A549 (cell line): ENCODE measurements at regions not wholly inside any gene's neighbourhood (a gene's known extent, or its start where the extent isn't known, plus 50 kb on each side); places are given as distances from the start of the nearest gene placed in this dataset.

Source experiments
- ATAC-seq, 2 experiments: fragments of 200-7000 bp in 1 of 2; fragments of >200 bp in 1 of 2; cut with Nextera tagmentation in 1 of 2; cut with Tn5 transposase in 1 of 2; 3 replicates each; pipeline versions ENCODE4 v1.8.0 to v1.9.1; 2018 to 2020; ENCODE audit warnings: mild to moderate bottlenecking in 1 of 2, moderate library complexity in 1 of 2
- CTCF ChIA-PET: fragments of 300-600 bp; sonication (Branson Sonifier 250); formaldehyde crosslinking; extraction: SDS; loops from one replicate; lab custom pipeline; 2021; ENCODE audit warnings: antibody characterized with exemption, inconsistent platforms; lab: Yijun Ruan, JAX
- POLR2A ChIA-PET: fragments of 350-600 bp; formaldehyde crosslinking; extraction: SDS; loops from one replicate; lab custom pipeline; 2021; ENCODE audit warnings: antibody characterized with exemption, inconsistent platforms; lab: Yijun Ruan, JAX
- DNase-seq, 2 experiments: peaks; one replicate each; pipeline versions ENCODE4 v3.0.0 to v3.0.0-alpha.2; 2011 to 2016; ENCODE audit warnings: low read depth in 1 of 2, low spot score in 1 of 2
- FAIRE-seq: peaks from 2 replicates; lab custom pipeline; 2011; peaks lifted over from hg19 to GRCh38; lab: Jason Lieb, UNC
- H3K27ac ChIP-seq, 2 experiments: fragments of >200 bp; sonication (Bioruptor Twin); formaldehyde crosslinking; 3 replicates each; pipeline ENCODE4 v1.5.1; 2016 to 2017
- H3K4me1 ChIP-seq: fragments of >200 bp; sonication (Bioruptor Twin); formaldehyde crosslinking; 3 replicates; pipeline ENCODE4 v1.6.1; 2016
- H3K4me2 ChIP-seq: fragments of >200 bp; sonication (Bioruptor Twin); formaldehyde crosslinking; 3 replicates; pipeline ENCODE4 v1.6.1; 2016
- H3K4me3 ChIP-seq: fragments of >200 bp; sonication (Bioruptor Twin); formaldehyde crosslinking; 3 replicates; pipeline ENCODE4 v1.5.1; 2016
- H3K9me3 ChIP-seq: fragments of >200 bp; sonication (Bioruptor Twin); formaldehyde crosslinking; 3 replicates; pipeline ENCODE4 v1.6.1; 2016
- BHLHE40 ChIP-seq: IDR thresholded peaks from 2 replicates; pipeline ENCODE4 v1.6.1; 2012; ENCODE audit warnings: low read depth, low read length, inconsistent platforms
- CBX2 ChIP-seq: fragments of 200-600 bp; sonication (generic); IDR thresholded peaks from 2 replicates; pipeline ENCODE4 v1.6.1; 2016; ENCODE audit warnings: low read depth, mild to moderate bottlenecking, borderline replicate concordance
- CBX8 ChIP-seq: fragments of 200-600 bp; sonication (generic); IDR thresholded peaks from 2 replicates; pipeline ENCODE4 v1.6.1; 2016
- CHD4 ChIP-seq: fragments of 200-600 bp; sonication (generic); IDR thresholded peaks from 2 replicates; pipeline ENCODE4 v1.6.1; 2016; ENCODE audit warnings: antibody characterized with exemption, mild to moderate bottlenecking, borderline replicate concordance
- EP300 ChIP-seq, 2 experiments: fragments of >200 bp; sonication (Bioruptor Twin); formaldehyde crosslinking; IDR thresholded peaks; 2 replicates in 1 of 2; 3 replicates in 1 of 2; pipeline ENCODE4 v1.6.1; 2016 to 2017
- FOSB ChIP-seq: fragments of 250-450 bp; sonication (Bioruptor Pico); IDR thresholded peaks from 2 replicates; pipeline ENCODE4 v1.5.0; 2020; ENCODE audit warnings: mild to moderate bottlenecking, moderate library complexity
- FOSL2 ChIP-seq, 2 experiments: fragments of 450-650 bp in 1 of 2; fragments of >200 bp in 1 of 2; sonication (Bioruptor Twin) in 1 of 2; formaldehyde crosslinking; IDR thresholded peaks; 2 replicates each; pipeline versions ENCODE4 v1.5.0 to v1.6.1; 2016 to 2020; ENCODE audit warnings: mild to moderate bottlenecking in 1 of 2, moderate library complexity in 1 of 2
- HMGXB4 ChIP-seq: fragments of 250-450 bp; sonication (Bioruptor Pico); IDR thresholded peaks from 2 replicates; pipeline ENCODE4 v1.5.0; 2021; ENCODE audit warnings: mild to moderate bottlenecking, moderate library complexity, borderline replicate concordance
- HOXA7 ChIP-seq: fragments of 250-450 bp; sonication (Bioruptor Pico); IDR thresholded peaks from 2 replicates; pipeline ENCODE4 v1.5.0; 2020; ENCODE audit warnings: mild to moderate bottlenecking, moderate library complexity
- HOXB13 ChIP-seq: fragments of 250-450 bp; sonication (Bioruptor Pico); IDR thresholded peaks from 2 replicates; pipeline ENCODE4 v1.5.0; 2020; ENCODE audit warnings: low read depth, mild to moderate bottlenecking, moderate library complexity
- HOXB5 ChIP-seq: fragments of 250-450 bp; sonication (Bioruptor Pico); IDR thresholded peaks from 2 replicates; pipeline ENCODE4 v1.5.0; 2020; ENCODE audit warnings: mild to moderate bottlenecking, moderate library complexity
- KDM5A ChIP-seq: fragments of 200-600 bp; sonication (generic); IDR thresholded peaks from 2 replicates; pipeline ENCODE4 v1.6.1; 2016; ENCODE audit warnings: antibody characterized with exemption, mild to moderate bottlenecking
- MAFK ChIP-seq: fragments of 450-650 bp; IDR thresholded peaks from 2 replicates; pipeline ENCODE4 v1.6.1; 2014; ENCODE audit not compliant: partially characterized antibody
- MAZ ChIP-seq: fragments of 150-350 bp; IDR thresholded peaks from 2 replicates; pipeline ENCODE4 v1.6.1; 2014; ENCODE audit warnings: antibody characterized with exemption, low read depth, low read length, borderline replicate concordance
- MYC ChIP-seq: IDR thresholded peaks from 2 replicates; pipeline ENCODE4 v1.6.1; 2012; ENCODE audit warnings: mild to moderate bottlenecking, inconsistent platforms, low read length, improper control_type of control experiment, borderline replicate concordance
- NFE2L2 ChIP-seq: fragments of 150-350 bp; conservative IDR thresholded peaks from 2 replicates; pipeline ENCODE4 v1.6.1; 2014; ENCODE audit warnings: low read length
- NPAS2 ChIP-seq: fragments of 250-450 bp; sonication (Bioruptor Pico); IDR thresholded peaks from 2 replicates; pipeline ENCODE4 v1.8.0; 2022; ENCODE audit warnings: mild to moderate bottlenecking, moderate library complexity, borderline replicate concordance
- NR3C1 ChIP-seq: fragments of >200 bp; sonication (Bioruptor Twin); formaldehyde crosslinking; IDR thresholded peaks from 3 replicates; pipeline ENCODE4 v1.6.1; 2017
- RARB ChIP-seq: fragments of 250-450 bp; sonication (Bioruptor Pico); IDR thresholded peaks from 2 replicates; pipeline ENCODE4 v1.8.0; 2021; ENCODE audit warnings: mild to moderate bottlenecking, moderate library complexity
- RCOR1 ChIP-seq: fragments of 150-350 bp; IDR thresholded peaks from 2 replicates; pipeline ENCODE4 v1.6.1; 2014; ENCODE audit warnings: antibody characterized with exemption, low read length, low read depth
- RNF2 ChIP-seq: fragments of 200-600 bp; sonication (generic); IDR thresholded peaks from 2 replicates; pipeline ENCODE4 v1.6.1; 2016; ENCODE audit warnings: low read depth, mild to moderate bottlenecking, antibody characterized with exemption, moderate library complexity, borderline replicate concordance
- SMC3 ChIP-seq: fragments of >200 bp; sonication (Bioruptor Twin); formaldehyde crosslinking; IDR thresholded peaks from 3 replicates; pipeline ENCODE4 v1.6.1; 2018; ENCODE audit warnings: inconsistent platforms
- SREBF2 ChIP-seq: fragments of 450-650 bp; IDR thresholded peaks from 2 replicates; pipeline ENCODE4 v1.6.1; 2014; ENCODE audit warnings: mild to moderate bottlenecking, moderate library complexity
- ZFP36 ChIP-seq: fragments of 450-650 bp; IDR thresholded peaks from 2 replicates; pipeline ENCODE4 v1.6.1; 2014; ENCODE audit warnings: borderline replicate concordance; ENCODE audit not compliant: partially characterized antibody
- ZNF302 ChIP-seq: fragments of 250-450 bp; sonication (Bioruptor Pico); IDR thresholded peaks from 2 replicates; pipeline ENCODE4 v1.9.0; 2021; ENCODE audit warnings: inconsistent platforms, mild to moderate bottlenecking, moderate library complexity
- ZSCAN20 ChIP-seq: fragments of 250-450 bp; sonication (Bioruptor Pico); IDR thresholded peaks from 2 replicates; pipeline ENCODE4 v1.8.0; 2022; ENCODE audit warnings: mild to moderate bottlenecking, moderate library complexity
- WGBS: methylation state at CpG from one replicate; pipeline ENCODE4 v1.1.6; 2017; ENCODE audit errors: missing lambda C conversion rate; 5-methylcytosine and 5-hydroxymethylcytosine counted together
- TF ChIP-seq, protein P1 (sequence below): fragments of 150-350 bp; IDR thresholded peaks from 2 replicates; pipeline ENCODE4 v1.6.1; 2014; ENCODE audit warnings: low read depth, mild to moderate bottlenecking, low read length
- TF ChIP-seq, protein P2 (sequence below): fragments of 450-650 bp; IDR thresholded peaks from 2 replicates; pipeline ENCODE4 v1.6.1; 2014; ENCODE audit warnings: antibody characterized with exemption

- Histone ChIP-seq H3K4me1 (peaks cover 43% of the 10 kb centered on the region), H3K4me2 (no peak overlapping the region), H3K4me3 (no peak overlapping the region), H3K9me3 (no peaks in the 10 kb centered on the region), H3K27ac (0 out of 6 replicates have a peak overlapping the region, but pooled peaks of 1 of the 2 experiments have one; percentile 12)
- TF ChIP-seq CBX2 (no peak), KDM5A (no peak), MAFK (no peak), FOSB (CRISPR knock-in tag) (no peak), NPAS2 (no peak), MAZ (no peak), HOXB13 (CRISPR knock-in tag) (no peak), NFE2L2 (no peak), NR3C1 (no peak), HOXA7 (CRISPR knock-in tag) (no peak), BHLHE40 (no peak), SMC3 (no peak), CHD4 (no peak), HMGXB4 (CRISPR knock-in tag) (no peak), EP300 (IDR thresholded peaks at IDR 0.05) (no peak), RCOR1 (no peak)
- TF ChIP-seq, protein P1, sequence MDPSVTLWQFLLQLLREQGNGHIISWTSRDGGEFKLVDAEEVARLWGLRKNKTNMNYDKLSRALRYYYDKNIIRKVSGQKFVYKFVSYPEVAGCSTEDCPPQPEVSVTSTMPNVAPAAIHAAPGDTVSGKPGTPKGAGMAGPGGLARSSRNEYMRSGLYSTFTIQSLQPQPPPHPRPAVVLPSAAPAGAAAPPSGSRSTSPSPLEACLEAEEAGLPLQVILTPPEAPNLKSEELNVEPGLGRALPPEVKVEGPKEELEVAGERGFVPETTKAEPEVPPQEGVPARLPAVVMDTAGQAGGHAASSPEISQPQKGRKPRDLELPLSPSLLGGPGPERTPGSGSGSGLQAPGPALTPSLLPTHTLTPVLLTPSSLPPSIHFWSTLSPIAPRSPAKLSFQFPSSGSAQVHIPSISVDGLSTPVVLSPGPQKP: no peak
- 75% methylated on average over 4 of the region's 4 CpGs for WGBS
- FAIRE-seq (no peak), ATAC-seq (no peak), DNase-seq (no peak)
- ChIA-PET POLR2A (no interaction called here), CTCF (interaction anchor here (0.6 kb wide), 1 partner anchor 134 kb away, joined by 3 read pairs; no protein-coding TSS in a partner anchor)
Observed at GRCh38 chr4:125725957-125726525, 411.3 kb downstream of the FAT4 start.

GRCh38 chr4:125727931-125728330, 413.2 kb downstream of the FAT4 start:
- ChIA-PET POLR2A (no interaction called here), CTCF (no interaction called here)
- Histone ChIP-seq H3K4me1 (peaks cover 42% of the 10 kb centered on the region), H3K9me3 (no peaks in the 10 kb centered on the region), H3K4me3 (peak overlapping the region; percentile 13; the same call in 1 of the 3 replicates), H3K4me2 (peak overlapping the region; percentile 66), H3K27ac (peak overlapping the region; percentile 69 to 87)
- no peak for ATAC-seq
- WGBS: 76% methylated on average over 2 of the region's 2 CpGs
- FAIRE-seq: no peak
- no peak for DNase-seq
- TF ChIP-seq KDM5A (no peak), RCOR1 (no peak), ZNF302 (no peak), MYC (no peak), HOXB5 (CRISPR knock-in tag) (no peak), RNF2 (no peak), MAFK (no peak), SREBF2 (no peak), ZSCAN20 (CRISPR knock-in tag) (no peak), NR3C1 (no peak), MAZ (no peak), FOSB (CRISPR knock-in tag) (no peak), BHLHE40 (no peak), CBX8 (no peak), RARB (CRISPR knock-in tag) (no peak), ZFP36 (no peak), FOSL2 (IDR thresholded peaks at IDR 0.05) (no peak), FOSL2 (CRISPR knock-in tag; IDR thresholded peaks at IDR 0.05) (no peak), HOXB13 (CRISPR knock-in tag) (no peak)
- TF ChIP-seq, protein P2, sequence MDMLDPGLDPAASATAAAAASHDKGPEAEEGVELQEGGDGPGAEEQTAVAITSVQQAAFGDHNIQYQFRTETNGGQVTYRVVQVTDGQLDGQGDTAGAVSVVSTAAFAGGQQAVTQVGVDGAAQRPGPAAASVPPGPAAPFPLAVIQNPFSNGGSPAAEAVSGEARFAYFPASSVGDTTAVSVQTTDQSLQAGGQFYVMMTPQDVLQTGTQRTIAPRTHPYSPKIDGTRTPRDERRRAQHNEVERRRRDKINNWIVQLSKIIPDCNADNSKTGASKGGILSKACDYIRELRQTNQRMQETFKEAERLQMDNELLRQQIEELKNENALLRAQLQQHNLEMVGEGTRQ: no peak
